ENCODE measurements at regions not wholly inside any gene's neighbourhood (a gene's known extent, or its start where the extent isn't known, plus 50 kb on each side); places are given as distances from the start of the nearest gene placed in this dataset.

- Histone ChIP-seq H3K79me2 (ENCODE audit: control insufficient read depth, insufficient read depth, low read length) (no peaks in the 10 kb centered on the region), H4K20me1 (ENCODE audit: control insufficient read depth, extremely low read depth, insufficient read depth, low read length) (no peaks in the 10 kb centered on the region), H3K4me3 (replicated peaks in 1 of 4; ENCODE audit: control extremely low read depth in 1 of 4, insufficient read depth in 1 of 4, low read depth in 3 of 4, low read length in 4 of 4) (peak overlapping the region in 1 of 4 experiments; percentile 76), H3K27me3 (ENCODE audit: control insufficient read depth, insufficient read depth, low read length) (no peaks in the 10 kb centered on the region), H3K27ac (ENCODE audit: insufficient read depth, low read length) (no peak overlapping the region), H3K4me2 (ENCODE audit: extremely low read depth, insufficient read depth, low read length) (no peak overlapping the region), H3K36me3 (ENCODE audit: control insufficient read depth, insufficient read depth, low read length) (no peaks in the 10 kb centered on the region), H3K4me1 (ENCODE audit: control insufficient read depth, extremely low read depth, insufficient read depth, low read length) (no peaks in the 10 kb centered on the region), H3K9ac (ENCODE audit: insufficient read depth, low read length) (no peak overlapping the region), H3K9me3 (ENCODE audit: control insufficient read depth, insufficient read depth, low read depth, low read length) (no peaks in the 10 kb centered on the region), H2AFZ (ENCODE audit: low read length) (no peak overlapping the region)
- no peak for DNase-seq (ENCODE audit: low read depth in 2 of 2)
- TF ChIP-seq EZH2 (IDR thresholded peaks at IDR 0.05; ENCODE audit: low read length, missing control alignments) = no peak
- TF ChIP-seq, protein P1, sequence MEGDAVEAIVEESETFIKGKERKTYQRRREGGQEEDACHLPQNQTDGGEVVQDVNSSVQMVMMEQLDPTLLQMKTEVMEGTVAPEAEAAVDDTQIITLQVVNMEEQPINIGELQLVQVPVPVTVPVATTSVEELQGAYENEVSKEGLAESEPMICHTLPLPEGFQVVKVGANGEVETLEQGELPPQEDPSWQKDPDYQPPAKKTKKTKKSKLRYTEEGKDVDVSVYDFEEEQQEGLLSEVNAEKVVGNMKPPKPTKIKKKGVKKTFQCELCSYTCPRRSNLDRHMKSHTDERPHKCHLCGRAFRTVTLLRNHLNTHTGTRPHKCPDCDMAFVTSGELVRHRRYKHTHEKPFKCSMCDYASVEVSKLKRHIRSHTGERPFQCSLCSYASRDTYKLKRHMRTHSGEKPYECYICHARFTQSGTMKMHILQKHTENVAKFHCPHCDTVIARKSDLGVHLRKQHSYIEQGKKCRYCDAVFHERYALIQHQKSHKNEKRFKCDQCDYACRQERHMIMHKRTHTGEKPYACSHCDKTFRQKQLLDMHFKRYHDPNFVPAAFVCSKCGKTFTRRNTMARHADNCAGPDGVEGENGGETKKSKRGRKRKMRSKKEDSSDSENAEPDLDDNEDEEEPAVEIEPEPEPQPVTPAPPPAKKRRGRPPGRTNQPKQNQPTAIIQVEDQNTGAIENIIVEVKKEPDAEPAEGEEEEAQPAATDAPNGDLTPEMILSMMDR (conservative IDR thresholded peaks at IDR 0.05 in 1 of 2, IDR thresholded peaks at IDR 0.05 in 1 of 2; ENCODE audit: low read depth in 1 of 2, low read length in 2 of 2) = no peak
Observed at GRCh38 chr5:23014266-23014665, 161.1 kb upstream of the CDH12 start.

GRCh38 chr5:23013395-23013998 lies 160.4 kb upstream of the CDH12 start:
- no peak overlapping the region for H2AFZ ChIP-seq (ENCODE audit: low read length)
- no peak overlapping the region for H3K27ac ChIP-seq (ENCODE audit: insufficient read depth, low read length)
- H3K9me3 ChIP-seq (ENCODE audit: control insufficient read depth, insufficient read depth, low read depth, low read length) = no peaks in the 10 kb centered on the region
- TF ChIP-seq, protein P1 (conservative IDR thresholded peaks at IDR 0.05 in 1 of 2, IDR thresholded peaks at IDR 0.05 in 1 of 2; ENCODE audit: low read depth in 1 of 2, low read length in 2 of 2) = no peak
- no peak for TF ChIP-seq EZH2 (IDR thresholded peaks at IDR 0.05; ENCODE audit: low read length, missing control alignments)
- H3K36me3 ChIP-seq (ENCODE audit: control insufficient read depth, insufficient read depth, low read length) = no peaks in the 10 kb centered on the region
- peak overlapping the region; percentile 15 for H3K4me2 ChIP-seq (ENCODE audit: extremely low read depth, insufficient read depth, low read length)
- peak overlapping the region; percentile 14 to 76 (median 32) for H3K4me3 ChIP-seq (replicated peaks in 1 of 4; ENCODE audit: control extremely low read depth in 1 of 4, insufficient read depth in 1 of 4, low read depth in 3 of 4, low read length in 4 of 4)
- peak in 1 of 2 donors; percentile 41 for DNase-seq (ENCODE audit: low read depth in 2 of 2)
- no peaks in the 10 kb centered on the region for H3K79me2 ChIP-seq (ENCODE audit: control insufficient read depth, insufficient read depth, low read length)
- no peak overlapping the region for H3K9ac ChIP-seq (ENCODE audit: insufficient read depth, low read length)
- H3K27me3 ChIP-seq (ENCODE audit: control insufficient read depth, insufficient read depth, low read length) = no peaks in the 10 kb centered on the region
- no peaks in the 10 kb centered on the region for H4K20me1 ChIP-seq (ENCODE audit: control insufficient read depth, extremely low read depth, insufficient read depth, low read length)
- H3K4me1 ChIP-seq (ENCODE audit: control insufficient read depth, extremely low read depth, insufficient read depth, low read length) = no peaks in the 10 kb centered on the region

DNA sequence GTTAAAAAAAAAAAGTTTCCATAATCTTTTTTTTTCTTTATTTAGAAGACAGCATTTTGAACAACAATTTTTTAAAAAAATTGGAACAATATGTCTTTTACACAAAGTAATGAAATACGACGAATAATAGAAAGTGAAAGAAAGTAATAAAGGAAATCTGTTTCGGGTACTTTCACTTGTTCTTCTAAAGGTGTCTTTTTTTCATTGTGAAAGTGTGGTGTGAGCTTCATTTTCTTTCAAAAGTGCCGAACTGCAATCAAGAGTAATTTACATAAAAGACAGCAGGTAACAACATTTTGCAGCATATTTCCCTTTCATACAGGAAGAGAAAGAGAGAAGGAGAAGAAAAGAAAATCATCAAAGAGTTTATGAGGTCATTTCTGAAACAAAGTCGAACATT lies 159.7 kb upstream of the CDH12 start:
- no peaks in the 10 kb centered on the region for H4K20me1 ChIP-seq (ENCODE audit: control insufficient read depth, extremely low read depth, insufficient read depth, low read length)
- no peak overlapping the region for H2AFZ ChIP-seq (ENCODE audit: low read length)
- no peak overlapping the region for H3K4me2 ChIP-seq (ENCODE audit: extremely low read depth, insufficient read depth, low read length)
- no peak overlapping the region for H3K27ac ChIP-seq (ENCODE audit: insufficient read depth, low read length)
- H3K9ac ChIP-seq (ENCODE audit: insufficient read depth, low read length) = no peak overlapping the region
- H3K4me1 ChIP-seq (ENCODE audit: control insufficient read depth, extremely low read depth, insufficient read depth, low read length) = no peaks in the 10 kb centered on the region
- H3K9me3 ChIP-seq (ENCODE audit: control insufficient read depth, insufficient read depth, low read depth, low read length) = no peaks in the 10 kb centered on the region
- no peak for DNase-seq (ENCODE audit: low read depth in 2 of 2)
- H3K79me2 ChIP-seq (ENCODE audit: control insufficient read depth, insufficient read depth, low read length) = no peaks in the 10 kb centered on the region
- peak overlapping the region in 3 of 4 experiments; percentile 14 to 76 (median 42) for H3K4me3 ChIP-seq (replicated peaks in 1 of 4; ENCODE audit: control extremely low read depth in 1 of 4, insufficient read depth in 1 of 4, low read depth in 3 of 4, low read length in 4 of 4)
- no peak for TF ChIP-seq EZH2 (IDR thresholded peaks at IDR 0.05; ENCODE audit: low read length, missing control alignments)
- TF ChIP-seq, protein P1 (conservative IDR thresholded peaks at IDR 0.05 in 1 of 2, IDR thresholded peaks at IDR 0.05 in 1 of 2; ENCODE audit: low read depth in 1 of 2, low read length in 2 of 2) = no peak
- no peaks in the 10 kb centered on the region for H3K27me3 ChIP-seq (ENCODE audit: control insufficient read depth, insufficient read depth, low read length)
- no peaks in the 10 kb centered on the region for H3K36me3 ChIP-seq (ENCODE audit: control insufficient read depth, insufficient read depth, low read length)

All from fibroblast of lung (primary cell).